HCT116 (cell line): ENCODE measurements at regions not wholly inside any gene's neighbourhood (a gene's known extent, or its start where the extent isn't known, plus 50 kb on each side); places are given as distances from the start of the nearest gene placed in this dataset.

Experiments
- ATAC-seq: fragments of 200-7000 bp; cut with Tn5 transposase; 2 replicates; pipeline ENCODE4 v1.9.1; 2020; ENCODE audit warnings: mild to moderate bottlenecking, moderate library complexity
- BruUV-seq: library from RNA; stranded (reverse); fragments of 400-500 nt; replicated peaks from 2 replicates; lab custom pipeline; 2021; lab: Mats Ljungman, UMichigan
- CTCF ChIA-PET: fragments of 300-600 bp; sonication (Branson Sonifier 250); formaldehyde crosslinking; loops from one replicate; lab custom pipeline; 2021; ENCODE audit warnings: antibody characterized with exemption; lab: Charles Lee
- POLR2A ChIA-PET: fragments of 300-600, 350-600 bp; sonication (Branson Sonifier 250); formaldehyde crosslinking; loops from one replicate; lab custom pipeline; 2021; ENCODE audit warnings: antibody characterized with exemption; lab: Charles Lee
- RAD21 ChIA-PET, 2 experiments: fragments of 300-600 bp; sonication (Branson Sonifier 250); formaldehyde crosslinking; loops; one replicate each; lab custom pipeline; 2023; ENCODE audit warnings: low total read pairs in 2 of 2; ENCODE audit not compliant: uncharacterized antibody in 2 of 2, unreplicated experiment in 2 of 2, low non-redundant PET in 1 of 2; lab: Charles Lee
- DNase-seq: peaks from one replicate; pipeline ENCODE4 v3.0.0-alpha.2; 2010; ENCODE audit warnings: low read depth, low spot score
- H2AFZ ChIP-seq: fragments of 200-600 bp; shearing (Covaris generic), sonication (generic); 2 replicates; pipeline ENCODE4 v1.6.1; 2017; ENCODE audit warnings: low read depth, mixed run types, mixed read lengths, antibody characterized with exemption, low read length; ENCODE audit not compliant: poor library complexity, severe bottlenecking
- H3K27ac ChIP-seq: 2 replicates; pipeline ENCODE4 v1.5.1; 2012; ENCODE audit warnings: low read depth, low read length
- H3K27me3 ChIP-seq: fragments of 200-600 bp; sonication (generic); 2 replicates; pipeline ENCODE4 v1.6.1; 2016; ENCODE audit warnings: mixed run types, low read length, mixed read lengths; ENCODE audit not compliant: insufficient read depth
- H3K36me3 ChIP-seq, 2 experiments: fragments of 200-500 bp in 1 of 2; fragments of 200-600 bp in 1 of 2; sonication (Bioruptor generic) in 1 of 2; sonication (generic) in 1 of 2; 2 replicates each; pipeline versions ENCODE4 v1.5.1 to v1.6.1; 2014 to 2016; ENCODE audit warnings: low read length in 2 of 2, inconsistent platforms in 1 of 2, mixed read lengths in 1 of 2, mixed run types in 1 of 2; ENCODE audit not compliant: insufficient read depth in 2 of 2, control insufficient read depth in 1 of 2
- H3K4me1 ChIP-seq, 2 experiments: fragments of 200-600 bp in 1 of 2; sonication (generic) in 1 of 2; 2 replicates each; pipeline versions ENCODE4 v1.5.1 to v1.6.1; 2012 to 2017; ENCODE audit warnings: low read length in 2 of 2, inconsistent platforms in 1 of 2, mild to moderate bottlenecking in 1 of 2, mixed read lengths in 1 of 2, mixed run types in 1 of 2, moderate library complexity in 1 of 2; ENCODE audit not compliant: insufficient read depth in 2 of 2, control insufficient read depth in 1 of 2
- H3K4me2 ChIP-seq: fragments of 200-600 bp; sonication (generic); 2 replicates; pipeline ENCODE4 v1.6.1; 2017; ENCODE audit warnings: mixed run types, low read length, mixed read lengths
- H3K4me3 ChIP-seq, 2 experiments: fragments of 200-600 bp in 1 of 2; sonication (generic) in 1 of 2; replicated peaks in 1 of 2; 2 replicates each; pipeline ENCODE4 v1.5.1; 2011 to 2016; ENCODE audit warnings: low read length in 2 of 2, control low read depth in 1 of 2, low read depth in 1 of 2, mild to moderate bottlenecking in 1 of 2, mixed read lengths in 1 of 2, mixed run types in 1 of 2
- H3K79me2 ChIP-seq: fragments of 200-600 bp; sonication (generic); 2 replicates; pipeline ENCODE4 v1.6.1; 2017; ENCODE audit warnings: mild to moderate bottlenecking, mixed run types, low read length, moderate library complexity, mixed read lengths; ENCODE audit not compliant: insufficient read depth
- H3K9ac ChIP-seq: fragments of 200-600 bp; sonication (generic); 2 replicates; pipeline ENCODE4 v1.6.1; 2016; ENCODE audit warnings: low read length, mixed read lengths
- H3K9me2 ChIP-seq: fragments of 200-600 bp; sonication (generic), shearing (Covaris generic); 2 replicates; pipeline ENCODE4 v1.6.1; 2017; ENCODE audit warnings: mixed run types, mild to moderate bottlenecking, moderate library complexity; ENCODE audit not compliant: insufficient read depth
- H3K9me3 ChIP-seq, 2 experiments: fragments of 200-500 bp in 1 of 2; fragments of 200-600 bp in 1 of 2; sonication (Bioruptor generic) in 1 of 2; sonication (generic) in 1 of 2; 2 replicates each; pipeline ENCODE4 v1.6.1; 2014 to 2017; ENCODE audit warnings: low read length in 2 of 2, mixed read lengths in 2 of 2, inconsistent platforms in 1 of 2, low read depth in 1 of 2, mild to moderate bottlenecking in 1 of 2, mixed run types in 1 of 2, moderate library complexity in 1 of 2; ENCODE audit not compliant: control insufficient read depth in 1 of 2, insufficient read depth in 1 of 2
- H4K20me1 ChIP-seq: fragments of 200-600 bp; sonication (generic), shearing (Covaris generic); 2 replicates; pipeline ENCODE4 v1.6.1; 2017; ENCODE audit warnings: mixed run types, mild to moderate bottlenecking, moderate library complexity; ENCODE audit not compliant: insufficient read depth
- ATF3 ChIP-seq: IDR thresholded peaks from 2 replicates; pipeline ENCODE4 v1.6.1; 2012
- CBX3 ChIP-seq: IDR thresholded peaks from 2 replicates; pipeline ENCODE4 v1.6.1; 2012; ENCODE audit warnings: low read depth
- CEBPB ChIP-seq: IDR thresholded peaks from 2 replicates; pipeline ENCODE4 v1.6.1; 2012; ENCODE audit warnings: low read depth
- EGR1 ChIP-seq: IDR thresholded peaks from 2 replicates; pipeline ENCODE4 v1.6.1; 2012; ENCODE audit warnings: low read depth
- ELF1 ChIP-seq: IDR thresholded peaks from 2 replicates; pipeline ENCODE4 v1.6.1; 2012; ENCODE audit warnings: low read depth, borderline replicate concordance
- EZH2 ChIP-seq: fragments of 200-600 bp; sonication (generic); IDR thresholded peaks from 2 replicates; pipeline ENCODE4 v1.6.1; 2017; ENCODE audit warnings: antibody characterized with exemption, mixed run types
- FOSL1 ChIP-seq: IDR thresholded peaks from 2 replicates; pipeline ENCODE4 v1.6.1; 2012; ENCODE audit warnings: low read depth
- JUND ChIP-seq: IDR thresholded peaks from 2 replicates; pipeline ENCODE4 v1.6.1; 2012
- POLR2A ChIP-seq: IDR thresholded peaks from 2 replicates; pipeline ENCODE4 v1.7.0; 2011; ENCODE audit warnings: borderline replicate concordance; ENCODE audit not compliant: insufficient read depth, insufficient read length; ENCODE audit errors: extremely low read depth
- POLR2AphosphoS5 ChIP-seq: IDR thresholded peaks from 2 replicates; pipeline ENCODE4 v1.6.1; 2011; ENCODE audit warnings: mild to moderate bottlenecking, low read depth, low read length, moderate library complexity
- RAD21 ChIP-seq: IDR thresholded peaks from 2 replicates; pipeline ENCODE4 v1.6.1; 2012; ENCODE audit warnings: low read depth, mild to moderate bottlenecking
- SP1 ChIP-seq: IDR thresholded peaks from 2 replicates; pipeline ENCODE4 v1.6.1; 2012; ENCODE audit warnings: low read depth
- SRF ChIP-seq: IDR thresholded peaks from 2 replicates; pipeline ENCODE4 v1.6.1; 2012; ENCODE audit warnings: low read depth
- TCF7L2 ChIP-seq: IDR thresholded peaks from 2 replicates; pipeline ENCODE4 v1.7.0; 2011; ENCODE audit warnings: borderline replicate concordance, inconsistent platforms; ENCODE audit not compliant: insufficient read depth, insufficient read length; ENCODE audit errors: extremely low read depth
- YY1 ChIP-seq: IDR thresholded peaks from 2 replicates; pipeline ENCODE4 v1.6.1; 2011; ENCODE audit warnings: low read length, low read depth, moderate library complexity, mild to moderate bottlenecking; ENCODE audit not compliant: insufficient replicate concordance; ENCODE audit errors: extremely low read depth
- ZFX ChIP-seq: fragments of 450-650 bp; IDR thresholded peaks from 2 replicates; pipeline ENCODE4 v1.6.1; 2017
- ZNF274 ChIP-seq: fragments of 200-500 bp; sonication (Bioruptor generic); IDR thresholded peaks from 2 replicates; pipeline ENCODE4 v1.6.1; 2014; ENCODE audit warnings: mild to moderate bottlenecking, low read depth, low read length, inconsistent platforms
- intact Hi-C: fragments of 100-400 bp; cut with micrococcal nuclease; formaldehyde crosslinking; loops from 2 replicates; pipeline ENCODE4 v1.10.0; 2022
- TF ChIP-seq, protein P1 (sequence below), 3 experiments: fragments of 200-600 bp in 1 of 3; sonication (generic) in 1 of 3; IDR thresholded peaks in 2 of 3; conservative IDR thresholded peaks in 1 of 3; 2 replicates each; pipeline ENCODE4 v1.5.1; 2012 to 2017; ENCODE audit warnings: low read depth in 2 of 3, low read length in 2 of 3, antibody characterized with exemption in 1 of 3, borderline replicate concordance in 1 of 3, control low read depth in 1 of 3, mild to moderate bottlenecking in 1 of 3, mixed read lengths in 1 of 3, mixed run types in 1 of 3, moderate library complexity in 1 of 3; ENCODE audit not compliant: insufficient read depth in 1 of 3
- TF ChIP-seq, protein P2 (sequence below): IDR thresholded peaks from 2 replicates; pipeline ENCODE4 v1.6.1; 2012

DNA sequence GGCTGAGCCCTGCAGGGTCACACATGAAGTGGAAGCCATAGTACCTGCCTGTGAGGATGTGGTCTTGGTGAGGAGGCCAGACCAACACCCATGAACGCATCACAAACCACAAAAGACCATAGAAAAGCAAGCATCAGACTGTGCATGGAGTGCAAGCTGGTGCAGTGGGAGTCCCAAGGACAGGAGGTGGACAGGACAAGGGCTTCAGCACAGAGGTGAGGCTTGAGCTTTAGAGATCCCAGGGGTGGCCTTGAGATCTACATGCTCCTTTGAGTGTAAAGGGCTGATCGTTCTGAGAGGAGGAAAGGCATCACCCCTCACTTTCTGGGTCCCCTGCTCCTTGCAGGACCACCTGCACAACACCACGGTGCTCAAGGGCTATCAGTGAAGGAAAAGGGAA, 111.9 kb upstream of the F3 start:
- ATAC-seq (peak; percentile 27), DNase-seq (no peak)
- TF ChIP-seq ATF3 = no peak
- TF ChIP-seq ZFX = peak; percentile 23; the same call in 1 of the 2 replicates
- H3K27me3 ChIP-seq = no peaks in the 10 kb centered on the region
- ChIA-PET POLR2A (no interaction called here), RAD21 (no interaction called here), CTCF (no interaction called here)
- no peaks in the 10 kb centered on the region for H3K79me2 ChIP-seq
- H3K4me3 ChIP-seq = peak overlapping the region in 1 of 2 experiments; percentile 13; a peak in 1 of 4 replicates
- TSS peak; percentile 41 for BruUV-seq
- H2AFZ ChIP-seq = no peak overlapping the region
- H3K36me3 ChIP-seq = no peaks in the 10 kb centered on the region
- no peaks in the 10 kb centered on the region for H3K9me2 ChIP-seq
- intact Hi-C loops = no loop called here
- H3K9me3 ChIP-seq = no peaks in the 10 kb centered on the region
- peaks cover 31 to 63% of the 10 kb centered on the region in 2 experiments for H3K4me1 ChIP-seq
- peak overlapping the region; percentile 41 for H3K9ac ChIP-seq
- no peaks in the 10 kb centered on the region for H4K20me1 ChIP-seq
- peak overlapping the region; percentile 62 for H3K4me2 ChIP-seq
- peak overlapping the region; percentile 65 for H3K27ac ChIP-seq

- H3K79me2 ChIP-seq = no peaks in the 10 kb centered on the region
- H3K27me3 ChIP-seq = no peaks in the 10 kb centered on the region
- no peaks in the 10 kb centered on the region for H4K20me1 ChIP-seq
- RAD21 ChIA-PET = no interaction called here
- H3K4me3 ChIP-seq = no peak overlapping the region
- H2AFZ ChIP-seq = no peak overlapping the region
- H3K4me1 ChIP-seq = peaks cover 26 to 61% of the 10 kb centered on the region in 2 experiments
- no peak for DNase-seq
- POLR2A ChIA-PET = no interaction called here
- BruUV-seq = no TSS peak
- CTCF ChIA-PET = no interaction called here
- H3K4me2 ChIP-seq = no peak overlapping the region
- no peaks in the 10 kb centered on the region for H3K36me3 ChIP-seq
- no peak overlapping the region for H3K27ac ChIP-seq
- no peaks in the 10 kb centered on the region for H3K9me3 ChIP-seq
- no peaks in the 10 kb centered on the region for H3K9me2 ChIP-seq
- no peak for ATAC-seq
- intact Hi-C loops = no loop called here
- no peak overlapping the region for H3K9ac ChIP-seq
- TF ChIP-seq SRF (no peak), POLR2AphosphoS5 (no peak), JUND (no peak), CEBPB (no peak), ATF3 (no peak), EZH2 (no peak), YY1 (no peak), CBX3 (no peak), RAD21 (no peak), EGR1 (no peak), SP1 (no peak), POLR2A (no peak), ELF1 (no peak), TCF7L2 (no peak), FOSL1 (no peak), ZNF274 (no peak)
- TF ChIP-seq, protein P1, sequence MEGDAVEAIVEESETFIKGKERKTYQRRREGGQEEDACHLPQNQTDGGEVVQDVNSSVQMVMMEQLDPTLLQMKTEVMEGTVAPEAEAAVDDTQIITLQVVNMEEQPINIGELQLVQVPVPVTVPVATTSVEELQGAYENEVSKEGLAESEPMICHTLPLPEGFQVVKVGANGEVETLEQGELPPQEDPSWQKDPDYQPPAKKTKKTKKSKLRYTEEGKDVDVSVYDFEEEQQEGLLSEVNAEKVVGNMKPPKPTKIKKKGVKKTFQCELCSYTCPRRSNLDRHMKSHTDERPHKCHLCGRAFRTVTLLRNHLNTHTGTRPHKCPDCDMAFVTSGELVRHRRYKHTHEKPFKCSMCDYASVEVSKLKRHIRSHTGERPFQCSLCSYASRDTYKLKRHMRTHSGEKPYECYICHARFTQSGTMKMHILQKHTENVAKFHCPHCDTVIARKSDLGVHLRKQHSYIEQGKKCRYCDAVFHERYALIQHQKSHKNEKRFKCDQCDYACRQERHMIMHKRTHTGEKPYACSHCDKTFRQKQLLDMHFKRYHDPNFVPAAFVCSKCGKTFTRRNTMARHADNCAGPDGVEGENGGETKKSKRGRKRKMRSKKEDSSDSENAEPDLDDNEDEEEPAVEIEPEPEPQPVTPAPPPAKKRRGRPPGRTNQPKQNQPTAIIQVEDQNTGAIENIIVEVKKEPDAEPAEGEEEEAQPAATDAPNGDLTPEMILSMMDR (IDR thresholded peaks at IDR 0.05 in 2 of 3, conservative IDR thresholded peaks at IDR 0.05 in 1 of 3; ENCODE audit: borderline replicate concordance in 1 of 3, insufficient read depth in 1 of 3, low read depth in 2 of 3, low read length in 2 of 3) = no peak
- TF ChIP-seq, protein P2, sequence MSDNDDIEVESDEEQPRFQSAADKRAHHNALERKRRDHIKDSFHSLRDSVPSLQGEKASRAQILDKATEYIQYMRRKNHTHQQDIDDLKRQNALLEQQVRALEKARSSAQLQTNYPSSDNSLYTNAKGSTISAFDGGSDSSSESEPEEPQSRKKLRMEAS = no peak
Observed at GRCh38 chr1:94651076-94651475, 109.5 kb upstream of the F3 start.
